Fibroblast of pulmonary artery (primary cell): ENCODE measurements at regions not wholly inside any gene's neighbourhood (a gene's known extent, or its start where the extent isn't known, plus 50 kb on each side); places are given as distances from the start of the nearest gene placed in this dataset.

Experiments
- DNase-seq: peaks from one replicate; pipeline ENCODE4 v3.0.0-alpha.2; 2010; ENCODE audit warnings: low read depth
- H3K4me3 ChIP-seq: replicated peaks from 2 replicates; pipeline ENCODE4 v1.5.1; 2011; ENCODE audit warnings: low read depth, mild to moderate bottlenecking, control low read depth, low read length, moderate library complexity
- TF ChIP-seq, protein P1 (sequence below): IDR thresholded peaks from 2 replicates; pipeline ENCODE4 v1.5.1; 2011; ENCODE audit warnings: mild to moderate bottlenecking, control low read depth, low read length, inconsistent platforms; ENCODE audit errors: missing control alignments

DNA sequence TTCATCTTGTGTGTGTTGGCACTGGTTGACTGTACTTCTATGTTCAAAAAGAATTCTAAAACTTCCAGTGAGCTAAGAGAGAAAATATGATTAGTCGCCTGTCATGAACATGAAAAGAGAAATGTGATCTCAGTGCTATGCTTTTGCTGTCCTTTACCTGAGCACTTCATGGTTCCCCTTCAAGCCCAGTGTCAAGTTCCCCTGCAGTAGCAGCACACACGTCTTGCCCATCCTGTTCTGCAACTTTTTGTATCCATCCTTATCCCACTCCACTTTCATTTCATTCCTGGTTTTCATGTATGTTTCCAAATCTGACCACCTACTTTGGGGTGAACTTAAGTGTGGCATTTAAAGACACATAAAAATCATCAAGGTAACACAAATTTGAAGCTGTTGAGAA lies 848.0 kb upstream of the USP15 start:
- no peak overlapping the region for H3K4me3 ChIP-seq
- TF ChIP-seq, protein P1, sequence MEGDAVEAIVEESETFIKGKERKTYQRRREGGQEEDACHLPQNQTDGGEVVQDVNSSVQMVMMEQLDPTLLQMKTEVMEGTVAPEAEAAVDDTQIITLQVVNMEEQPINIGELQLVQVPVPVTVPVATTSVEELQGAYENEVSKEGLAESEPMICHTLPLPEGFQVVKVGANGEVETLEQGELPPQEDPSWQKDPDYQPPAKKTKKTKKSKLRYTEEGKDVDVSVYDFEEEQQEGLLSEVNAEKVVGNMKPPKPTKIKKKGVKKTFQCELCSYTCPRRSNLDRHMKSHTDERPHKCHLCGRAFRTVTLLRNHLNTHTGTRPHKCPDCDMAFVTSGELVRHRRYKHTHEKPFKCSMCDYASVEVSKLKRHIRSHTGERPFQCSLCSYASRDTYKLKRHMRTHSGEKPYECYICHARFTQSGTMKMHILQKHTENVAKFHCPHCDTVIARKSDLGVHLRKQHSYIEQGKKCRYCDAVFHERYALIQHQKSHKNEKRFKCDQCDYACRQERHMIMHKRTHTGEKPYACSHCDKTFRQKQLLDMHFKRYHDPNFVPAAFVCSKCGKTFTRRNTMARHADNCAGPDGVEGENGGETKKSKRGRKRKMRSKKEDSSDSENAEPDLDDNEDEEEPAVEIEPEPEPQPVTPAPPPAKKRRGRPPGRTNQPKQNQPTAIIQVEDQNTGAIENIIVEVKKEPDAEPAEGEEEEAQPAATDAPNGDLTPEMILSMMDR, result no peak

DNA sequence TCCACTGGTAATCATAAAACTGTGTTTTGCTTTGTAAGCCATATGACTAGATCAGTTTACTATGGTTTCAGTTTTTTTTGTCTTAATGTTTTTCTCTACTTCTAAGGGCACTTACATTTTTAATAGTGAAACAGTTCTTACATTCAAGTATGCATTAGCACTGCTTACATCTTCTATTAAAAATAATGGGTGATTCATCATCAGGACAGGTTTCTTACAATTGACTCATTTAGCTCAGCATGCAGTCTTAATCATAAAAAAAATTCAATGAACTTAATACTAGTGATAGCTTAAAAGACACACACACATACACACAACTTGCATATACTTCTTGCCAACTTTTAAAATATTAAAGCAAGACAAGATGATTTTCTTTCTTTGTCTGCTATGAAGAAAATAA lies 845.7 kb upstream of the USP15 start:
- H3K4me3 ChIP-seq, result no peak overlapping the region
- DNase-seq, result no peak
- TF ChIP-seq, protein P1, result no peak

More for the DNA sequence above, 848.0 kb upstream of the USP15 start:
- no peak for DNase-seq

DNA sequence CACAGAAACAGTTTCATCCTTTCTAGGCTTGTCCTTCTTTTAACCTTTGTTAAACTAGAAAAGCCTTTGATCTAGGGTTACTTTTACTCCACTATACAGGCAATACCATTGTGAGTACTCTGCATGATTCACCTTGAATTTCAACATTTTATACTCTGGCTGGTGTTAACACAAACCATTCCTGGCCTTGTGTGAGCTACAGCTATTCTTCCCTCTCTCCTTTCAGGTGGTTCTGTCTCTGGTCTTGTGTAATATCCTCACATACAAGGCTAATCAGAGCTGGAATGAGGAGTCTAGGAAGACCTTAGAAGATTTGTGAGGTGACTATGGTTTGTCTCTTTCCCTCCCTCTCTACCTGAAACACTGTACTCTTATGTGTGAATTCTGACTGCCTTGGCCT lies 837.4 kb upstream of the USP15 start:
- TF ChIP-seq, protein P1, result no peak
- no peak for DNase-seq
- H3K4me3 ChIP-seq, result no peak overlapping the region

DNA sequence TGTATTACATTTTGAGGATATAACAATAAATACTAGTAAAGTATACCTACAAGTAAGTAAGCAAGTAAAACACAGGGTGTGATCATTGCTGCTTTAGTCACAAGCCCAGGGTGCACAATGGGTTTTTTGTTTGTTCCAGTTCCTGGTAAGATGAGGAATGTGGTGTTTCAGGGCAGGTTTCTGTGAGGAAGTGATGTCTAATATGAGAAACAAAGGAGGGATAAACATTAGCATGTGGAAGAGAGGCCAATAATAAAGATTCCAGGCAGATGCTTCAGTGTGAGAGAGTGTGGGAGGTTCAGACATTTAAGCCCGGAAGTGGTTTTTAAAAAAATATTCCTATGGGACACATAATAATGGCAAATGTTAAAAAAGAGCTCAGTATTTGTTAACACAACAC lies 808.1 kb upstream of the USP15 start:
- no peak overlapping the region for H3K4me3 ChIP-seq
- DNase-seq, result no peak
- TF ChIP-seq, protein P1, result no peak

DNA sequence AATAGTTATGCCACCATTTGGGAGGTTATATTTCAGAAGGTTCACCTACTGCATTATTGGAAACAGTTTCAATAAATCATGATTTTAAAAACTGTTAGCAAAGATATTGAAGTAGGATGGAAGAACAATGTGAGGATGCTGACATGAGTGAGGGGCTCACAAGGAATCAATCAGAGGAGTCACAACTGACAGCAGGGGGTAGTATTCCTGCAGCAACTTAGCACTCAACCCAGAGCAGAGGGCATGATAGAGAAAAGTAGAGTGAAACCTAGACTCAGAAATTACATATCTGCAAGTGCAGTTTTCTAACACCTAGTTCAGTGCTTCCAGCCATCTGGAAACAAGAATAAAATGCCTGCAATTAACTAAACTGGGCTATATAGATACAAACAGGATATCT lies 772.5 kb upstream of the USP15 start:
- TF ChIP-seq, protein P1, result no peak
- DNase-seq, result no peak
- no peak overlapping the region for H3K4me3 ChIP-seq

DNA sequence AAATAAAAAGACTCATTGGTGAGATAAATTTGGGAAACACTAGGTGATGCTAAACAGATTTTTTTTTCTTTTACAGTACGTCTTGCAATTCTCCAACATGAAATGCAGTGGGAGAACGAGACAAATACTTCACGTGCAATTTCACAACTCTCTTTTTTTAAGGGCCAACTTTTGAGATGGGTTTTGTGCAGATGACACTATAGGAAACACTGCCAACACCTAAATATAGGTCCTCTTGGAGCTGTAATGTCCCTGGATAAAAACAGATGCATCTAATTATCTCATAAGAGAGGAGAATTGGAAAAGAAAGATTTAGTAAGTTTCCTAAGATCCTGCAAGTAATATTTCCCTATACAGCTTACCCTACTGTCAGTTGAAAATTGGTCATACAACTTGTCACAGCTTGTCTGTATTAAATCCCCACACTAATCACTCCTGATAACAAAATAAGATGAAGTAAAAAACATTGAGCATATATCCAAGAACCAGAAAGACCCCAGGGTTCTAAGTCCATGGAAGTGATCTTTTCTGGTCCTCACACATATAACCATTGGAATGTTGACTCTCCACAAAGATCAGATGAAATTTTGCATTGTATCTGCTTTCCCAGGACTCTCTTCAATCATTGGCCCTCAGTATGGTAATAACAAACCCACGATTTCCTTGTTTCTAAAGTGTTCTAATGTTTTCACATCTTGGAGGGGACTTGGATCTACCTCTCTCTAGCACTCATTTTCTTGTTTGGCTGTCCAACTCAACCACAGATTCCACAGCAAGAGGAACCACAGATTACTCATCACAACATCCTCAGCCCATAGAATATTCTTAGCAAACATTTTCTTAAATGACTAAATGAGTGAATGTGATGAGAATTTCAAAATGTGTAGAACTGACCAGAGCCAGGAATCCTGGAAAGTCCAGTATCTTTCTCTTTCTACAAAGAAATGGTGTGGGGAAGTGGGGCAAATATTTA lies 769.4 kb upstream of the USP15 start:
- no peak overlapping the region for H3K4me3 ChIP-seq
- no peak for DNase-seq
- TF ChIP-seq, protein P1, result no peak
